Mammary epithelial cell (primary cell): ENCODE measurements at regions not wholly inside any gene's neighbourhood (a gene's known extent, or its start where the extent isn't known, plus 50 kb on each side); places are given as distances from the start of the nearest gene placed in this dataset.

Experiments used
- EZH2 ChIP-seq: IDR thresholded peaks from 2 replicates; pipeline ENCODE4 v1.6.1; 2012; ENCODE audit warnings: low read length, inconsistent platforms, borderline replicate concordance
- TF ChIP-seq, protein P1 (sequence below), 2 donors: IDR thresholded peaks in 1 of 2; conservative IDR thresholded peaks in 1 of 2; 2 replicates each; pipeline ENCODE4 v1.5.1; 2011 to 2012; ENCODE audit warnings: inconsistent platforms in 2 of 2, low read length in 2 of 2, mild to moderate bottlenecking in 2 of 2, control low read depth in 1 of 2, low read depth in 1 of 2; ENCODE audit not compliant: insufficient read depth in 1 of 2; ENCODE audit errors: extremely low read depth in 1 of 2

DNA sequence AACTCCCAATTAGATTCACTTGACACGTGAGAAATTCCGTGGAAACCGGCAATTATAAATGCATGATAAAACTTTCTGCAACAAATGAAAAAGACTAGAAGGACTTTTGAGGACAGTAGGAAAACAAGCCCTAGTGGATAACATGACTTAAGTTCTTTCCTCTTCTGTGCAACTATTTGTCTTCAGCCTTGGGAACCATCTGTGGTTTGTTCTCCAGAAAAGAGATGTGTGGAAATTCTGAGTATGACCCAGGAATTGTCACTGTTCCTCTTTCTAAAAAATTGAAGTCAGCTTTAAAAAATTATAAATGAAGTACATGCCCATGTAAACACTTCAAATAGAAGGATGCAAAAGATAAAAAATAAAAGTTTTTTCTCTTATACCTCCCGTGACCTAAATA lies 128.6 kb upstream of the SVIL start:
- TF ChIP-seq, protein P1, sequence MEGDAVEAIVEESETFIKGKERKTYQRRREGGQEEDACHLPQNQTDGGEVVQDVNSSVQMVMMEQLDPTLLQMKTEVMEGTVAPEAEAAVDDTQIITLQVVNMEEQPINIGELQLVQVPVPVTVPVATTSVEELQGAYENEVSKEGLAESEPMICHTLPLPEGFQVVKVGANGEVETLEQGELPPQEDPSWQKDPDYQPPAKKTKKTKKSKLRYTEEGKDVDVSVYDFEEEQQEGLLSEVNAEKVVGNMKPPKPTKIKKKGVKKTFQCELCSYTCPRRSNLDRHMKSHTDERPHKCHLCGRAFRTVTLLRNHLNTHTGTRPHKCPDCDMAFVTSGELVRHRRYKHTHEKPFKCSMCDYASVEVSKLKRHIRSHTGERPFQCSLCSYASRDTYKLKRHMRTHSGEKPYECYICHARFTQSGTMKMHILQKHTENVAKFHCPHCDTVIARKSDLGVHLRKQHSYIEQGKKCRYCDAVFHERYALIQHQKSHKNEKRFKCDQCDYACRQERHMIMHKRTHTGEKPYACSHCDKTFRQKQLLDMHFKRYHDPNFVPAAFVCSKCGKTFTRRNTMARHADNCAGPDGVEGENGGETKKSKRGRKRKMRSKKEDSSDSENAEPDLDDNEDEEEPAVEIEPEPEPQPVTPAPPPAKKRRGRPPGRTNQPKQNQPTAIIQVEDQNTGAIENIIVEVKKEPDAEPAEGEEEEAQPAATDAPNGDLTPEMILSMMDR (conservative IDR thresholded peaks at IDR 0.05 in 1 of 2, IDR thresholded peaks at IDR 0.05 in 1 of 2; ENCODE audit: extremely low read depth in 1 of 2, insufficient read depth in 1 of 2, low read depth in 1 of 2, low read length in 2 of 2): no peak
- no peak for TF ChIP-seq EZH2
